Endothelial cell of umbilical vein (primary cell): ENCODE measurements at regions not wholly inside any gene's neighbourhood (a gene's known extent, or its start where the extent isn't known, plus 50 kb on each side); places are given as distances from the start of the nearest gene placed in this dataset.

Source experiments
- BruUV-seq: library from RNA; stranded (reverse); fragments of 400-500 nt; replicated peaks from 2 replicates; lab custom pipeline; 2021; lab: Mats Ljungman, UMichigan
- CTCF ChIA-PET: fragments of 300-600, 350-600 bp; sonication (Branson Sonifier 250); formaldehyde crosslinking; loops from one replicate; lab custom pipeline; 2021; ENCODE audit warnings: antibody characterized with exemption, inconsistent platforms; lab: Charles Lee
- POLR2A ChIA-PET: fragments of 300-600, 350-600 bp; sonication (Branson Sonifier 250); formaldehyde crosslinking; loops from one replicate; lab custom pipeline; 2021; ENCODE audit warnings: antibody characterized with exemption, inconsistent platforms; lab: Charles Lee
- DNase-seq: peaks from one replicate; pipeline ENCODE4 v3.0.0-alpha.2; 2011; ENCODE audit warnings: low read depth, low spot score
- FAIRE-seq: peaks from 2 replicates; lab custom pipeline; 2011; peaks lifted over from hg19 to GRCh38; lab: Jason Lieb, UNC
- H2AFZ ChIP-seq: 2 replicates; pipeline ENCODE4 v1.6.0; 2012; ENCODE audit warnings: low read depth, low read length, control low read depth, inconsistent platforms
- H3K27ac ChIP-seq: 2 replicates; pipeline ENCODE4 v1.5.1; 2011; ENCODE audit warnings: low read depth, mild to moderate bottlenecking, control low read depth, low read length, moderate library complexity; ENCODE audit not compliant: insufficient read depth
- H3K27me3 ChIP-seq, 2 experiments: 2 replicates each; pipeline versions ENCODE4 v1.6.0 to v1.6.1; 2011; ENCODE audit warnings: low read length in 2 of 2, mixed read lengths in 1 of 2; ENCODE audit not compliant: control insufficient read depth in 2 of 2, insufficient read depth in 2 of 2
- H3K36me3 ChIP-seq, 2 experiments: 2 replicates in 1 of 2; 3 replicates in 1 of 2; pipeline ENCODE4 v1.5.1; 2011; ENCODE audit warnings: low read length in 2 of 2, mild to moderate bottlenecking in 1 of 2, moderate library complexity in 1 of 2; ENCODE audit not compliant: control insufficient read depth in 2 of 2, insufficient read depth in 2 of 2; ENCODE audit errors: extremely low read depth in 1 of 2
- H3K4me1 ChIP-seq: 3 replicates; pipeline ENCODE4 v1.5.1; 2011; ENCODE audit warnings: mild to moderate bottlenecking, low read length; ENCODE audit not compliant: control insufficient read depth, insufficient read depth; ENCODE audit errors: extremely low read depth
- H3K4me2 ChIP-seq: 2 replicates; pipeline ENCODE4 v1.6.1; 2011; ENCODE audit warnings: low read length, control low read depth, mixed read lengths; ENCODE audit not compliant: insufficient read depth
- H3K4me3 ChIP-seq, 3 experiments: fragments of 200-600 bp in 1 of 3; sonication (generic), shearing (Covaris generic) in 1 of 3; replicated peaks in 1 of 3; 2 replicates each; pipeline ENCODE4 v1.5.1; 2011 to 2016; ENCODE audit warnings: control low read depth in 3 of 3, low read length in 3 of 3, mild to moderate bottlenecking in 2 of 3, inconsistent platforms in 1 of 3, low read depth in 1 of 3, moderate library complexity in 1 of 3; ENCODE audit not compliant: insufficient read depth in 1 of 3
- H3K79me2 ChIP-seq: 2 replicates; pipeline ENCODE4 v1.6.0; 2012; ENCODE audit warnings: low read length, inconsistent platforms; ENCODE audit not compliant: control insufficient read depth, insufficient read depth
- H3K9ac ChIP-seq: replicated peaks from 2 replicates; pipeline ENCODE3; 2011; ENCODE audit warnings: low read length, control low read depth; ENCODE audit not compliant: insufficient read depth; ENCODE audit errors: extremely low read depth
- H3K9me1 ChIP-seq: replicated peaks from 3 replicates; pipeline ENCODE4 v1.6.0; 2011; ENCODE audit warnings: mild to moderate bottlenecking, low read length; ENCODE audit not compliant: control insufficient read depth, insufficient read depth; ENCODE audit errors: extremely low read depth
- H3K9me3 ChIP-seq: replicated peaks from 2 replicates; pipeline ENCODE4 v1.5.1; 2012; ENCODE audit warnings: low read length, inconsistent platforms; ENCODE audit not compliant: control insufficient read depth, insufficient read depth
- H4K20me1 ChIP-seq: replicated peaks from 2 replicates; pipeline ENCODE3; 2011; ENCODE audit warnings: mild to moderate bottlenecking, low read length; ENCODE audit not compliant: control insufficient read depth, insufficient read depth; ENCODE audit errors: extremely low read depth
- EZH2 ChIP-seq: IDR thresholded peaks from 2 replicates; pipeline ENCODE4 v1.6.1; 2012; ENCODE audit warnings: borderline replicate concordance, low read depth, mild to moderate bottlenecking, moderate library complexity, low read length, inconsistent platforms; ENCODE audit not compliant: severe bottlenecking
- FOS ChIP-seq: IDR thresholded peaks from 2 replicates; pipeline ENCODE4 v1.6.1; 2011; ENCODE audit warnings: mild to moderate bottlenecking, low read length, moderate library complexity, borderline replicate concordance; ENCODE audit not compliant: insufficient read depth
- GATA2 ChIP-seq: IDR thresholded peaks from 2 replicates; pipeline ENCODE4 v1.7.0; 2011; ENCODE audit warnings: low read depth, mild to moderate bottlenecking, moderate library complexity, mixed read lengths, low read length; ENCODE audit not compliant: insufficient read length, insufficient read depth
- JUN ChIP-seq: IDR thresholded peaks from 2 replicates; pipeline ENCODE4 v1.6.1; 2011; ENCODE audit warnings: borderline replicate concordance, low read depth; ENCODE audit not compliant: insufficient read length, insufficient read depth
- MYC ChIP-seq: IDR thresholded peaks from one replicate; pipeline ENCODE4 v1.6.1; 2011; ENCODE audit warnings: mild to moderate bottlenecking, low read depth, low read length
- POLR2A ChIP-seq: IDR thresholded peaks from 2 replicates; pipeline ENCODE4 v1.6.1; 2012; ENCODE audit warnings: low read depth, mild to moderate bottlenecking, control low read depth, low read length
- POLR2AphosphoS5 ChIP-seq: IDR thresholded peaks from 2 replicates; pipeline ENCODE4 v1.6.1; 2012; ENCODE audit warnings: low read depth, mild to moderate bottlenecking, control low read depth, low read length, moderate library complexity; ENCODE audit not compliant: insufficient read depth
- dilution Hi-C: fragments of 300-500 bp; cut with MboI; formaldehyde crosslinking; loops from one replicate; pipeline ENCODE4 v1.15.0; 2019; ENCODE audit warnings: low sequenced_read_pairs; ENCODE audit not compliant: extremely low pct_ligation_motif_present
- intact Hi-C: fragments of 100-400 bp; cut with micrococcal nuclease; formaldehyde crosslinking; loops from one replicate; pipeline ENCODE4 v1.10.0; 2022
- TF ChIP-seq, protein P1 (sequence below), 2 donors: IDR thresholded peaks; 1 replicate in 1 of 2; 2 replicates in 1 of 2; pipeline ENCODE4 v1.5.1; 2011; ENCODE audit warnings: low read length in 2 of 2, mild to moderate bottlenecking in 2 of 2, moderate library complexity in 2 of 2, control low read depth in 1 of 2, inconsistent platforms in 1 of 2, low read depth in 1 of 2; ENCODE audit not compliant: insufficient read depth in 1 of 2; ENCODE audit errors: extremely low read depth in 1 of 2
- TF ChIP-seq, protein P2 (sequence below): IDR thresholded peaks from 2 replicates; pipeline ENCODE4 v1.6.1; 2011; ENCODE audit not compliant: insufficient read depth, insufficient read length

DNA sequence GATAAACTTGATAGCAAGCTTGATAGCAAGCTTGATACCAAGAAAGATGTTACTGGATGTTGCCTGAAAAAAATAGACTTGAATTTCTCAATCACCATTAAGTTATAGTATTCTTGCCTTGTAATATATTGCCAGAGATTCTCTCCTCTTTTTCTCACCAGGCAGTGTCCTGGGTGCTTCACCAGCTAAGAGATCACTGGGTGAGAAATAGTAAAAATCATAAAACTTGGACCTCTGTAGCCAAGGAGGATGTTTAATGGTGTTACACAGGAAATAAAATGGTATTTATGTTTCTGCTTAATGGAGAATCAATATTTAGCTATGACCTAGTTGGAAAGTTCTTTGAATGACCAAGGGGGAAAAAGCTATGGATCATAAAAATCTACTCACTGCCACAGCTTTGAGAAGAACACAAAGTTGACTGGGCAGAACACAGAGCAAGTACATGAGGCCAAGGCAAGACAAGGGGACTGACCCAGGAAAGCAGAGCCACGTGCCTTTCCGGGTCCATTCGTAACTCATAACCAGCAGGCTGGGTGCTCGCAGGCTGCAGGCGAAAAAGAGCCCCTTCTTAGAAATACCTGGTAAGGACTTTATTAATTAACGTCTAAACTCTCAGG is 129.4 kb upstream of the HNMT start:
- intact Hi-C loops (loop anchor here (5.0 kb wide), 1 partner anchor 1923 kb away; no protein-coding TSS in a partner anchor), dilution Hi-C loops (no loop called here)
- no peaks in the 10 kb centered on the region for H3K36me3 ChIP-seq
- no peak overlapping the region for H3K27ac ChIP-seq
- H3K9me3 ChIP-seq: no peaks in the 10 kb centered on the region
- H3K4me1 ChIP-seq: no peaks in the 10 kb centered on the region
- H3K9ac ChIP-seq: no peak overlapping the region
- ChIA-PET CTCF (interaction anchor here (1.6 to 2.0 kb wide), 2 partner anchors 368 to 902 kb away, joined by 4 to 5 read pairs; no protein-coding TSS in a partner anchor), POLR2A (no interaction called here)
- H4K20me1 ChIP-seq: no peaks in the 10 kb centered on the region
- H3K79me2 ChIP-seq: no peaks in the 10 kb centered on the region
- TF ChIP-seq EZH2: no peak
- TF ChIP-seq POLR2A: no peak
- TF ChIP-seq JUN: no peak
- TF ChIP-seq, protein P1, sequence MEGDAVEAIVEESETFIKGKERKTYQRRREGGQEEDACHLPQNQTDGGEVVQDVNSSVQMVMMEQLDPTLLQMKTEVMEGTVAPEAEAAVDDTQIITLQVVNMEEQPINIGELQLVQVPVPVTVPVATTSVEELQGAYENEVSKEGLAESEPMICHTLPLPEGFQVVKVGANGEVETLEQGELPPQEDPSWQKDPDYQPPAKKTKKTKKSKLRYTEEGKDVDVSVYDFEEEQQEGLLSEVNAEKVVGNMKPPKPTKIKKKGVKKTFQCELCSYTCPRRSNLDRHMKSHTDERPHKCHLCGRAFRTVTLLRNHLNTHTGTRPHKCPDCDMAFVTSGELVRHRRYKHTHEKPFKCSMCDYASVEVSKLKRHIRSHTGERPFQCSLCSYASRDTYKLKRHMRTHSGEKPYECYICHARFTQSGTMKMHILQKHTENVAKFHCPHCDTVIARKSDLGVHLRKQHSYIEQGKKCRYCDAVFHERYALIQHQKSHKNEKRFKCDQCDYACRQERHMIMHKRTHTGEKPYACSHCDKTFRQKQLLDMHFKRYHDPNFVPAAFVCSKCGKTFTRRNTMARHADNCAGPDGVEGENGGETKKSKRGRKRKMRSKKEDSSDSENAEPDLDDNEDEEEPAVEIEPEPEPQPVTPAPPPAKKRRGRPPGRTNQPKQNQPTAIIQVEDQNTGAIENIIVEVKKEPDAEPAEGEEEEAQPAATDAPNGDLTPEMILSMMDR (IDR thresholded peaks at IDR 0.05; ENCODE audit: extremely low read depth in 1 of 2, insufficient read depth in 1 of 2, low read depth in 1 of 2, low read length in 2 of 2): no peak
- no peak for TF ChIP-seq FOS
- no peak for TF ChIP-seq MYC
- TF ChIP-seq, protein P2, sequence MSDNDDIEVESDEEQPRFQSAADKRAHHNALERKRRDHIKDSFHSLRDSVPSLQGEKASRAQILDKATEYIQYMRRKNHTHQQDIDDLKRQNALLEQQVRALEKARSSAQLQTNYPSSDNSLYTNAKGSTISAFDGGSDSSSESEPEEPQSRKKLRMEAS: no peak
- TF ChIP-seq GATA2: no peak
- TF ChIP-seq POLR2AphosphoS5: no peak
- FAIRE-seq: no peak
- no peak overlapping the region for H3K4me3 ChIP-seq
- no peaks in the 10 kb centered on the region for H3K27me3 ChIP-seq
- no peak for DNase-seq
- no peak overlapping the region for H2AFZ ChIP-seq
- H3K4me2 ChIP-seq: no peak overlapping the region
- no peaks in the 10 kb centered on the region for H3K9me1 ChIP-seq
- BruUV-seq: no TSS peak
